Activated CD8-positive, alpha-beta T cell treated with anti-CD3 and anti-CD28 coated beads, Interleukin-2, amount 10 ng/mL, durations not matched to agents 7 days and 5 days (primary cell): ENCODE measurements at regions not wholly inside any gene's neighbourhood (a gene's known extent, or its start where the extent isn't known, plus 50 kb on each side); places are given as distances from the start of the nearest gene placed in this dataset.

Source experiments
- ATAC-seq: fragments of 150-1000 bp; cut with Tn5 transposase; one replicate; pipeline ENCODE4 v1.10.0; 2021; ENCODE audit warnings: moderate library complexity
- CTCF ChIA-PET: fragments of 350-600 bp; sonication (Branson Sonifier 250); formaldehyde crosslinking; loops from one replicate; lab custom pipeline; 2021; ENCODE audit warnings: antibody characterized with exemption; lab: Charles Lee
- POLR2A ChIA-PET: fragments of 350-600 bp; sonication (Branson Sonifier 250); formaldehyde crosslinking; loops from one replicate; lab custom pipeline; 2021; ENCODE audit warnings: antibody characterized with exemption; lab: Charles Lee
- DNase-seq: peaks from one replicate; pipeline ENCODE4 v3.0.0-alpha.2; 2020
- H3K27ac Mint-ChIP-seq: one replicate; pipeline ENCODE4 v1.8.0; 2021; ENCODE audit warnings: mild to moderate bottlenecking, mixed read lengths
- H3K27me3 Mint-ChIP-seq: one replicate; pipeline ENCODE4 v1.8.0; 2021; ENCODE audit warnings: low read depth, mixed read lengths
- H3K36me3 Mint-ChIP-seq: one replicate; pipeline ENCODE4 v1.8.0; 2021; ENCODE audit warnings: low read depth, mixed read lengths
- H3K4me1 Mint-ChIP-seq: one replicate; pipeline ENCODE4 v1.8.0; 2021; ENCODE audit warnings: low read depth, mixed read lengths
- H3K4me3 Mint-ChIP-seq: one replicate; pipeline ENCODE4 v1.8.0; 2021; ENCODE audit warnings: mild to moderate bottlenecking, mixed read lengths
- H3K9me3 Mint-ChIP-seq: one replicate; pipeline ENCODE4 v1.8.0; 2022; ENCODE audit warnings: mixed read lengths; ENCODE audit not compliant: insufficient read depth

DNA sequence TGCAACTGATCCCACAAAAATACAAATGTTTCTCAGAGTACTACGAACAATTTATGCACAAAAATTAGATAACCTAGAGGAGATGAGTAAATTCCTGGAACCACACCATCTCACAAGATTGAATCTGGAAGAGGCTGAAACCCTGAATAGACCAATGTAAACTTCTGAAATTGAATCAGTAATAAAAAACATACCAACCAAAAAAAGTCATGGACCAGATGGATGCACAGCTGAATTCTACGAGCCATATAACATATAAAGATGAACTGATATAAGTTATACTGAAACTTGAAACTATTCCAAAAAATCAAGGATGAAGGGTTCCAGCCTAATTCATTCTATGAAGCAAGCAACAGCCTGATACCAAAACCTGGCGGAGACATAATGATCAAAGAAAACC lies 336.3 kb downstream of the PYDC2 start:
- H3K4me1 Mint-ChIP-seq, result no peaks in the 10 kb centered on the region
- H3K4me3 Mint-ChIP-seq, result no peak overlapping the region
- ATAC-seq, result no peak
- CTCF ChIA-PET, result no interaction called here
- H3K36me3 Mint-ChIP-seq, result no peaks in the 10 kb centered on the region
- no peak for DNase-seq
- H3K27me3 Mint-ChIP-seq, result no peaks in the 10 kb centered on the region
- POLR2A ChIA-PET, result no interaction called here
- H3K27ac Mint-ChIP-seq, result no peak overlapping the region
- peaks cover 19% of the 10 kb centered on the region for H3K9me3 Mint-ChIP-seq

DNA sequence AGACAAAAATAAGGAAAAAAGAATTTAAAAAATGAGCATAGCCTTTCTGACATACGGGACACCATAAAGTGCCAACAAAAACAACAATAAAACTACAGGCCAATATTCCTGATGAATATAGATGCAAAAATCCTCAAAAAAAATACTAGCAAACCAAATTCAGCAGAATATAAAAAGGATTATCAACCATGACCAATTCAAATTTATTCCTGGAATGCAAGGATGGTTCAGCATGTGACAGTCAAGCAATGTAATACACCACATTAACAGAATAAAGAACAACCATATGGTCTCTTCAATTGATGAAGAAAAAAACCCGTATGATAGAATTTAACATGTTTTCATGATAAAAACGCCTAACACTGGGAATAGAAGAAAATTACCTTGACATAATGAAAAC lies 341.7 kb downstream of the PYDC2 start:
- CTCF ChIA-PET, result no interaction called here
- Mint-ChIP-seq H3K4me3 (no peak overlapping the region), H3K27ac (no peak overlapping the region), H3K4me1 (no peaks in the 10 kb centered on the region), H3K9me3 (peaks cover 32% of the 10 kb centered on the region), H3K36me3 (no peaks in the 10 kb centered on the region), H3K27me3 (no peaks in the 10 kb centered on the region)
- ATAC-seq (no peak), DNase-seq (no peak)
- POLR2A ChIA-PET, result no interaction called here

DNA sequence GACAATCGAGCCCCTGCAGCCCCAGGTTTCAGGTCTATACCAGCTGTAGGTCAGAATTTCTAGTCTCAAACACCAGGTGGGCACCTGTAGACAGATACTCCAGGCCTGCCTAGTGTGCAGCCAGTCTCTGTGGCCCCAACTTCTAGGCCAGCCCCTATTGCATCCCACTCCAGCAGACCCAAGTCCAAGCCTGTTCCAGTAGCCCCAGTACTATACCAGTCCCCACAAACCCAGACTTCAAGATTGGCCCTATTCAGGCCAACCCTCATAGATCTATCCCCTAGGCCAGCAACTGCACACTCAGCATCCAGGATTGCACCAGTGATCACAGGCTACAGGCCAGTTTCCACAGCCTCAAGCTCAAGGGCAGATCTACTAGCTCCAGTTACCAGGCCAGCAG lies 344.0 kb downstream of the PYDC2 start:
- ChIA-PET POLR2A (no interaction called here), CTCF (no interaction called here)
- Mint-ChIP-seq H3K27ac (no peak overlapping the region), H3K4me3 (no peak overlapping the region), H3K4me1 (no peaks in the 10 kb centered on the region), H3K27me3 (no peaks in the 10 kb centered on the region), H3K36me3 (no peaks in the 10 kb centered on the region), H3K9me3 (peaks cover 36% of the 10 kb centered on the region)
- ATAC-seq (no peak), DNase-seq (no peak)

DNA sequence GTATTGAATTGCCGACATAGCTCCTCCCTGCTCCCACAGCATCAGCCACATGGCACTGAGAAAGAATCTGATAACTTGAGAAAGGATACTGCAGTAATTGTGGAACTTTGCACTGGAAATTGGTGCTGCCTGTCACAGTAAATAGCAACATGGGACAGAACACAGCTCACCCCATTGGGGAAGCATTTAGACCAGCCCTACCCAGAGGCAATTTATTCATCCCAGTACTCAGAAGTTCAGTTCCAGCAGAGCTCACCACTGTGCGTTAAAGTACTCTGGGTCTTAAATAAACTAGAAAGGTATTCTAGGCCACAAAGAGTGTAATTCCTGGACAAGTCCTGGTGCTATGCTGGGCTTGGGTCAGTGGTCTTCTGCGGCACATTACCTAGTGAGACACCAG lies 347.1 kb downstream of the PYDC2 start:
- no peaks in the 10 kb centered on the region for H3K36me3 Mint-ChIP-seq
- DNase-seq (no peak), ATAC-seq (no peak)
- peaks cover 31% of the 10 kb centered on the region for H3K9me3 Mint-ChIP-seq
- H3K27me3 Mint-ChIP-seq, result no peaks in the 10 kb centered on the region
- ChIA-PET CTCF (no interaction called here), POLR2A (no interaction called here)
- no peak overlapping the region for H3K27ac Mint-ChIP-seq
- no peaks in the 10 kb centered on the region for H3K4me1 Mint-ChIP-seq
- H3K4me3 Mint-ChIP-seq, result no peak overlapping the region

DNA sequence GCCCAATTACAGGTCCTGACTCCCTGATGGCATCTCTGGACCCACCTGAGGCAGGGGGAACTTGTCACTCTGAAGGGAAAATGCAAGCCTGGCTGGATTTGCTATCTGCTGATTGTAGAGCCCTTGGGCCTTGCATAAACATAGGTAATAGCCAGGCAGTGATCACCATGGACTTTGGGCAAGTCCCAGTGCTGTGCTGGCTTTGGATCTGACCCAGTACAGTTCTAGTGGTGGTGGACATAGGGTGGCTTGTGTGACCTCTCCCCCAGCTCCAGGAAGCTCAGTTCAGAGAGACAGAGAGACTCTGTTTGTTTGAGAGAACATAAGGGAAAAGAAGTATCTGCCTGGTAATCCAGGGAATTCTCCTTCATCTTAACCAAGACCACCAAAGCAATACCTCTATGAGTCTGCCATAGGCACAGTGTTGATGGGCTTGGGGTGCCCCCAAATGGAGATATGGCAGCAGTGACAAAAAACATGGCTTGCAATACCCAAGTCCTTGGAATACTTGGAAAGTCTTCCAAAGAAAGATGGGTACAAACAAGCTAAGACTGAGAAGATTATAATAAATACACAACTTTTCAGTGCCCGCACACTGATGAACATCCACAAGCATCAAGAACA lies 348.5 kb downstream of the PYDC2 start:
- H3K27me3 Mint-ChIP-seq, result no peaks in the 10 kb centered on the region
- H3K27ac Mint-ChIP-seq, result no peak overlapping the region
- no peaks in the 10 kb centered on the region for H3K4me1 Mint-ChIP-seq
- DNase-seq (no peak), ATAC-seq (no peak)
- ChIA-PET POLR2A (no interaction called here), CTCF (no interaction called here)
- no peaks in the 10 kb centered on the region for H3K36me3 Mint-ChIP-seq
- H3K9me3 Mint-ChIP-seq, result peaks cover 31% of the 10 kb centered on the region
- no peak overlapping the region for H3K4me3 Mint-ChIP-seq

DNA sequence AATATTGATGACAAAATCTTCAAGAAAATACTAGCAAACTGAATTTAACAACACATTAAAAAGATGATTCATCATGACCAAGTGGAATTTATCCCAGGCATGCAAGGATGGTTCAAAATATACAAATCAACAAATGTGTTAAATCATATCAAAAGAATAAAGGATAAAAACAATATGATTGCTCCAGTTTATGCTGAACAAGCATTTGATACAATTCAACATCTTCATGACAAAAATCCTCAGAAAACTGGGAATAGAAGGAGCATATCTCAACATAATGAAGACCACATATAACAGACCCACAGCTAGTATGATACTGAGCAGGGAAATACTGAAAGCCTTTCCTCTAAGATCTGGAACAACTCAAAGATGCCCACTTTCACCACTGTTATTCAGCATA lies 352.3 kb downstream of the PYDC2 start:
- ATAC-seq (no peak), DNase-seq (no peak)
- Mint-ChIP-seq H3K27me3 (no peaks in the 10 kb centered on the region), H3K36me3 (no peaks in the 10 kb centered on the region), H3K9me3 (peaks cover 16% of the 10 kb centered on the region), H3K4me3 (no peak overlapping the region), H3K4me1 (no peaks in the 10 kb centered on the region), H3K27ac (no peak overlapping the region)
- POLR2A ChIA-PET, result no interaction called here
- CTCF ChIA-PET, result no interaction called here

DNA sequence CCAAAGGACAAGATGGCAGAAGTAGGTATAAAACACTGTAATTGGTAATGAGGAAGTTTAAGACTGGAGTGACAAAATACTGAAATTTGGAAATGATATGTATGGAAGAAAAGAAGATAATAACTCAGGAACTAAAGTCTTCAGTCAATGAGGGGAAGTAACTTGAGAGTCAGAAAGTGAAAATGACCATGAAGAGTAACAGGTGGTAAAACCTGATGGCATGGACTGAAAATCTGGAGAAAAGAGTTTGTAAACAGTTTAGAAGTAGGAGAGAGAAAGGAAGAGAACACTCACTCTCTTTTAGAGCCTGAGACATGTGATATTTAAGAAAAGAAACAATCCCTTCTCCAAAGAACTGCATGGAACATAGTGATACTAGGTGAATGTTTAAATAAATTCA lies 387.9 kb downstream of the PYDC2 start:
- H3K9me3 Mint-ChIP-seq, result peaks cover 3% of the 10 kb centered on the region
- H3K36me3 Mint-ChIP-seq, result no peaks in the 10 kb centered on the region
- no peaks in the 10 kb centered on the region for H3K4me1 Mint-ChIP-seq
- CTCF ChIA-PET, result no interaction called here
- no peak for ATAC-seq
- H3K4me3 Mint-ChIP-seq, result no peak overlapping the region
- no peak overlapping the region for H3K27ac Mint-ChIP-seq
- POLR2A ChIA-PET, result no interaction called here
- H3K27me3 Mint-ChIP-seq, result no peaks in the 10 kb centered on the region
- no peak for DNase-seq

- H3K4me1 Mint-ChIP-seq, result no peaks in the 10 kb centered on the region
- CTCF ChIA-PET, result no interaction called here
Measured at GRCh38 chr3:191859531-191859930, 398.6 kb downstream of the PYDC2 start.

GRCh38 chr3:191869738-191870415 lies 408.9 kb downstream of the PYDC2 start:
- Mint-ChIP-seq H3K36me3 (no peaks in the 10 kb centered on the region), H3K27me3 (no peaks in the 10 kb centered on the region), H3K27ac (no peak overlapping the region), H3K4me1 (no peaks in the 10 kb centered on the region), H3K9me3 (peaks cover 7% of the 10 kb centered on the region), H3K4me3 (no peak overlapping the region)
- ChIA-PET POLR2A (no interaction called here), CTCF (no interaction called here)
- no peak for ATAC-seq
- no peak for DNase-seq

More at GRCh38 chr3:191859531-191859930, 398.6 kb downstream of the PYDC2 start:
- Mint-ChIP-seq H3K4me3 (no peak overlapping the region), H3K27me3 (no peaks in the 10 kb centered on the region), H3K9me3 (peaks cover 3% of the 10 kb centered on the region), H3K36me3 (no peaks in the 10 kb centered on the region), H3K27ac (no peak overlapping the region)
- ATAC-seq (no peak), DNase-seq (no peak)
- POLR2A ChIA-PET, result no interaction called here

DNA sequence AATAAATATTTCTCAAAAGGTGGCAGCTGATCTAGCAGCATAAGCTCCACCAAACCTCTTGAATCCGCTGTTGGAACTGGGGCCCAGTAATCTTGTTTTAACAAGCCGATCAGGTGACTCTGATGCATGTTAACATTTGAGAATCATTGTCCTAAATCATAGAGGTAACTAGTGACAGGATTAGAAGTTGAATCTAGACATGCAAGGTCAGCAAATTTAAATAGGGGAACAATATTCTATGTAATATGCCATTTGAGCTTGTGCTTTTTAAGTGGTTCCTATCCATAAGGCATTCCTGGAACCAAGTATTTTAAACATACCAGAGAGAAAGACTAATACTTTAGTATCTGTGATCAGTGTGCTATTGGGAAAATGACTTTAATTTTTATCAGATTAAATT lies 412.8 kb downstream of the PYDC2 start:
- H3K27me3 Mint-ChIP-seq, result no peaks in the 10 kb centered on the region
- no peak overlapping the region for H3K27ac Mint-ChIP-seq
- H3K4me1 Mint-ChIP-seq, result no peaks in the 10 kb centered on the region
- CTCF ChIA-PET, result no interaction called here
- DNase-seq, result no peak
- ATAC-seq, result no peak
- POLR2A ChIA-PET, result no interaction called here
- no peak overlapping the region for H3K4me3 Mint-ChIP-seq
- peaks cover 4% of the 10 kb centered on the region for H3K9me3 Mint-ChIP-seq
- H3K36me3 Mint-ChIP-seq, result no peaks in the 10 kb centered on the region

DNA sequence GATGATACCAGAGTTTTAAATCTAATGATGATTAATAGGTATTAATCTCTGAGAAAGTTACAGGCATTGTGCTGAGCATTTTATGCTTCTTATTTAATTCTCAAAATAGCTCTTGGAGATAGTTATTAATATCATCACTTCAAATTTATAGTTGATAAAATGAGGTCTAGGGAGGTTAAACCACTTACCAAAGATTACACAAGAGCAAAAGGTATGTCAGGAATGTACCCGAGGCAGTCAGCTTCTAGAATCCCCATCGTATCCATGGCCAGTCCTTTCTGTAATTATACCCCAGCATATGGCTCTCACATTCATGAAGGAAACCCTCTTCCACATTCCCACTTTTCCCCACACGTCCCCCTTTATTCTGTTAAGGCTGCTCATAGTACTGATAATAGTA lies 421.3 kb downstream of the PYDC2 start:
- H3K36me3 Mint-ChIP-seq, result no peaks in the 10 kb centered on the region
- H3K27ac Mint-ChIP-seq, result no peak overlapping the region
- H3K27me3 Mint-ChIP-seq, result no peaks in the 10 kb centered on the region
- H3K4me1 Mint-ChIP-seq, result no peaks in the 10 kb centered on the region
- POLR2A ChIA-PET, result no interaction called here
- CTCF ChIA-PET, result no interaction called here
- no peak for ATAC-seq
- H3K9me3 Mint-ChIP-seq, result peaks cover 5% of the 10 kb centered on the region
- no peak for DNase-seq
- no peak overlapping the region for H3K4me3 Mint-ChIP-seq

DNA sequence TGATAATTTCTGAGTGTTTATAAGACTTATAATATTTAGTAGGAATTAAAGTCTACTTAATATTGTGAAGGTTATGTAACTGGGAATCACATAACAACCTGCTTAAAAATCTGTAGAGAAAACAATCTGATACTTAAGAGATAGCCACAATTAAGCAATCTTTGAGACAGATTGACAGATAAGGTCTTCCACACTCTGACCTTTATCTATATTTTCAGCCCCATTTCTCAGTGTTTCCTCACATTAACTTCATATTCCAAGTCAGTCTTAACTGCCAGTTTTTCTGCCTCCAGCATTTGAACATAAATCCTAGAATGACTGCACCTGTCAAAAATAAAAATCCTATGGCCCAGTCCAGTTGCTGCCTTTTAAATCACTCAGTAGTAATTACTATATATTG lies 423.2 kb downstream of the PYDC2 start:
- H3K27me3 Mint-ChIP-seq, result no peaks in the 10 kb centered on the region
- peaks cover 5% of the 10 kb centered on the region for H3K9me3 Mint-ChIP-seq
- no peak overlapping the region for H3K27ac Mint-ChIP-seq
- H3K36me3 Mint-ChIP-seq, result no peaks in the 10 kb centered on the region
- ChIA-PET POLR2A (no interaction called here), CTCF (no interaction called here)
- H3K4me1 Mint-ChIP-seq, result no peaks in the 10 kb centered on the region
- no peak for DNase-seq
- no peak overlapping the region for H3K4me3 Mint-ChIP-seq
- ATAC-seq, result no peak

DNA sequence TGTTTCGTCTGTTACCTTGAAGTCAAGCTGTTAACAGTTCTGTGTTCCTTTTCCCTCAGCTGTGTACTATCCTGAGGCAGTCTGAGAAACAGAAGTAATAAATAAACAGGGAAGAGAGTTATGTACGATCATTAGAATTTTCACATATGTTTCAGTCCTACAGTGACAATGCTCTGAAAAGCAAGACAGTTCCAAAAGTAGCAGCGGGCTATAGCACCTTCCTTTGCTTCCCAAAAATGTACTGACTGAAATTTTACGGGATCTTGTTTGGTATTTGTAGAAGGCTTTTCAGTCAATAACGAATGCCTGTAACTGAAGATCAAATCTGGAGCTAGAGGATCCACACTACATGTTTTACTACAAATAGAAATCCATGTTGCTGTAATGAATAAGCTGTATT lies 428.1 kb downstream of the PYDC2 start:
- DNase-seq (no peak), ATAC-seq (no peak)
- Mint-ChIP-seq H3K27ac (no peak overlapping the region), H3K4me1 (no peaks in the 10 kb centered on the region), H3K36me3 (no peaks in the 10 kb centered on the region), H3K4me3 (no peak overlapping the region), H3K9me3 (no peaks in the 10 kb centered on the region), H3K27me3 (no peaks in the 10 kb centered on the region)
- POLR2A ChIA-PET, result no interaction called here
- CTCF ChIA-PET, result interaction anchor here (0.5 kb wide), 1 partner anchor 298 kb away, joined by 3 read pairs; no protein-coding TSS in a partner anchor
